ENCODE measurements at regions not wholly inside any gene's neighbourhood (a gene's known extent, or its start where the extent isn't known, plus 50 kb on each side); places are given as distances from the start of the nearest gene placed in this dataset.

DNA sequence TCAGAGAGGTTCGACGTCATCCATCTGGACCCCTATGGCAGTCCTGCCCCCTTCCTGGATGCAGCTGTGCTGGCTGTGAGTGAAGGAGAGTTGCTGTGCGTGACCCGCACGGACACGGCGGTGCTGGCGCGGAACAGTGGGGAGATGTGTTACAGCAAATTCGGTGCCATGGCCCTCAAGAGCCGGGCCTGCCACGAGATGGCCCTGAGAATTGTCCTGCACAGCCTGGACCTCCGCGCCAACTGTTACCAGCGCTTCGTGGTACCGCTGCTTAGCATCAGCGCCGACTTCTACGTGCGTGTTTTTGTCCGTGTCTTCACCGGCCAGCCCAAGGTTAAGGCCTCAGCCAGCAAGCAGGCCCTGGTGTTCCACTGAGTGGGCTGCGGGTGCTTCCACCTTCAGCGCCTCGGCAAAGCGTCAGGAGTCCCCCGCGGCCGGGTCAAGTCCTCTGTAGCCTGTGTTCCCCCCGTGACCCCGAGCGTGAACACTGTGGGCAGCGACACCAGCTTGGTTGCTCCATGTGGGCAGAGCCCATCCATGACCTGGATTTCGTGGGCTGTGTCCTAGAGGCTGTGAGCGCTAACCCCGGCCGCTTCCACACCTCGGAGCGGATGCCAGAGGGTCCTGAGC, 186.7 kb upstream of the SLITRK2 start:
- TF ChIP-seq CTCF (IDR thresholded peaks at IDR 0.05) (no peak), POLR2A (IDR thresholded peaks at IDR 0.05) (no peak)

All from esophagus squamous epithelium (tissue), 4 donors.